Stomach (tissue), 8 donors: ENCODE measurements at regions not wholly inside any gene's neighbourhood (a gene's known extent, or its start where the extent isn't known, plus 50 kb on each side); places are given as distances from the start of the nearest gene placed in this dataset.

Experiments
- DNase-seq, 2 donors: peaks; one replicate each; pipeline versions ENCODE4 v3.0.0 to v3.0.0-alpha.2; 2013 to 2019
- H3K27ac ChIP-seq, 5 donors: fragments of 200-600 bp in 4 of 5; sonication (generic) in 4 of 5; one replicate each; pipeline ENCODE4 v1.5.1; 2013 to 2019; ENCODE audit warnings: mild to moderate bottlenecking in 1 of 5, moderate library complexity in 1 of 5
- H3K27me3 ChIP-seq, 3 donors: fragments of 200-600 bp; sonication (generic); one replicate each; pipeline ENCODE4 v1.5.1; 2017 to 2019; ENCODE audit warnings: mixed run types in 1 of 3
- H3K36me3 ChIP-seq, 4 donors: fragments of 200-600 bp; sonication (generic); 1 replicate in 3 of 4; 2 replicates in 1 of 4; pipeline ENCODE4 v1.5.1; 2016 to 2019
- H3K4me1 ChIP-seq, 4 donors: fragments of 200-600 bp; sonication (generic); one replicate each; pipeline ENCODE4 v1.5.1; 2016 to 2019
- H3K4me3 ChIP-seq, 4 donors: fragments of 200-600 bp; sonication (generic) in 3 of 4; one replicate each; pipeline ENCODE4 v1.5.1; 2016 to 2019; ENCODE audit warnings: mild to moderate bottlenecking in 1 of 4
- H3K9me3 ChIP-seq, 4 donors: fragments of 200-600 bp; sonication (generic); one replicate each; pipeline ENCODE4 v1.5.1; 2016 to 2019
- EP300 ChIP-seq: sonication (generic); formaldehyde crosslinking; IDR thresholded peaks from one replicate; pipeline ENCODE4 v1.6.1; 2017; ENCODE audit warnings: antibody characterized with exemption
- POLR2A ChIP-seq, 4 donors: fragments of 450-650 bp; IDR thresholded peaks; one replicate each; pipeline ENCODE4 v1.6.1; 2016; ENCODE audit warnings: antibody characterized with exemption in 4 of 4, control low read depth in 2 of 4, mild to moderate bottlenecking in 1 of 4, moderate library complexity in 1 of 4
- POLR2AphosphoS5 ChIP-seq, 3 donors: sonication (generic); formaldehyde crosslinking; IDR thresholded peaks; one replicate each; pipeline ENCODE4 v1.6.1; 2016; ENCODE audit warnings: antibody characterized with exemption in 3 of 3
- WGBS, 5 donors: extraction: QIAGEN DNeasy Blood & Tissue Kit in 3 of 5; methylation state at CpG; one replicate each; pipeline versions ENCODE4 v1.1.5 to v1.1.7; 2013 to 2018; 5-methylcytosine and 5-hydroxymethylcytosine counted together
- intact Hi-C: fragments of 100-400 bp; cut with DNase I; formaldehyde crosslinking; loops from one replicate; pipeline ENCODE4 v1.15.1; 2023; ENCODE audit warnings: low total_unique reads
- TF ChIP-seq, protein P1 (sequence below), 7 experiments: fragments of 450-650 bp in 4 of 7; fragments of 200-600 bp in 3 of 7; sonication (generic) in 3 of 7; IDR thresholded peaks; one replicate each; pipeline ENCODE4 v1.5.1; 2016 to 2019; ENCODE audit warnings: antibody characterized with exemption in 7 of 7, control low read depth in 2 of 7, mild to moderate bottlenecking in 1 of 7
- donor health status: healthy with polysubstance abuse.
- donor health status: Bipolar disorder and iron deficiency.
- donor health status: healthy.

DNA sequence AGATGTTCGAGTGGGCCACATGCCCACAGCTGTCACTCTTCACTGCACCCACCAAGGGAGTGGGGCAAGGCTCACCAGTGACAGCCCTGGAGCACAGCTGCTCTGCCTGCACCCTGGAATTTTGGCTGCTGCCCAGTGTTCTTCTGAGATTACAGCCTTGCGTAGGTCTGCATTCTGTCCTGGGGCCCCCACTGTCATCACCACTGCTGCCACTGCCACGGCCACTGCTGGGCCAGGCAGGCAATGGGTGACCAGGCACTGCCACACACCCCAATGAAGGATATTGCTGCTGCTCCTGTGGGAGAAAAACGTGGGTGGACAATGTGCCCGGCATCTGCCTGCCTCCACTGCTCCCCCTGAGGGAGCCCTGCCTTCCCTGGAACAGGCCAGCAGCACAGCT, 1717.0 kb downstream of the TP53TG3F start:
- no peaks in the 10 kb centered on the region for H3K36me3 ChIP-seq
- TF ChIP-seq, protein P1, sequence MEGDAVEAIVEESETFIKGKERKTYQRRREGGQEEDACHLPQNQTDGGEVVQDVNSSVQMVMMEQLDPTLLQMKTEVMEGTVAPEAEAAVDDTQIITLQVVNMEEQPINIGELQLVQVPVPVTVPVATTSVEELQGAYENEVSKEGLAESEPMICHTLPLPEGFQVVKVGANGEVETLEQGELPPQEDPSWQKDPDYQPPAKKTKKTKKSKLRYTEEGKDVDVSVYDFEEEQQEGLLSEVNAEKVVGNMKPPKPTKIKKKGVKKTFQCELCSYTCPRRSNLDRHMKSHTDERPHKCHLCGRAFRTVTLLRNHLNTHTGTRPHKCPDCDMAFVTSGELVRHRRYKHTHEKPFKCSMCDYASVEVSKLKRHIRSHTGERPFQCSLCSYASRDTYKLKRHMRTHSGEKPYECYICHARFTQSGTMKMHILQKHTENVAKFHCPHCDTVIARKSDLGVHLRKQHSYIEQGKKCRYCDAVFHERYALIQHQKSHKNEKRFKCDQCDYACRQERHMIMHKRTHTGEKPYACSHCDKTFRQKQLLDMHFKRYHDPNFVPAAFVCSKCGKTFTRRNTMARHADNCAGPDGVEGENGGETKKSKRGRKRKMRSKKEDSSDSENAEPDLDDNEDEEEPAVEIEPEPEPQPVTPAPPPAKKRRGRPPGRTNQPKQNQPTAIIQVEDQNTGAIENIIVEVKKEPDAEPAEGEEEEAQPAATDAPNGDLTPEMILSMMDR (IDR thresholded peaks at IDR 0.05), result no peak
- TF ChIP-seq POLR2AphosphoS5 (IDR thresholded peaks at IDR 0.05) (no peak), EP300 (no peak), POLR2A (IDR thresholded peaks at IDR 0.05) (no peak)
- intact Hi-C loops, result no loop called here
- peaks cover 0 to 42% (median 28%) of the 10 kb centered on the region in 4 donors for H3K9me3 ChIP-seq
- no peak overlapping the region for H3K4me3 ChIP-seq
- H3K27ac ChIP-seq, result no peak overlapping the region
- H3K4me1 ChIP-seq, result no peaks in the 10 kb centered on the region
- no peaks in the 10 kb centered on the region for H3K27me3 ChIP-seq
- WGBS, 5 donors, result 53 to 68% (median 63%) methylated on average over 4 to 5 of the region's 5 CpGs
- no peak for DNase-seq

DNA sequence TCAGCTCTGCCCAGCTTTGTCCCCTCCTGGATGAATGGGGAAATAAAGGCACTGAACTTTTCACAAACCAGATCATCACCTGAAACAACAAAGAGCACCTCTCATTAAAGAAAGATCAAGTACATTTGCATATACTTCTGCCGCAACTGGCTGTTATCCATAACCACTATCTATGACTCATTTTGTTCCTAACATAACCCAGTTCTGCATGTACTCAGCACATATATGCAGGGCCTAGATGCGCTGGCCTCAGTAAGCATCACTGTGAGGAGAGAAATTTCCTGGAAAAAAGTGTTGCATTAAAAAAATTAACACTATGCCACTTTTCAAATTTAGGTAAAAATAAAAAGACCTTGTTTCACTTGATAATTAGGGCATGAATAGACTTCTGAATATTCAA, 1718.4 kb downstream of the TP53TG3F start:
- H3K4me1 ChIP-seq, result no peaks in the 10 kb centered on the region
- H3K9me3 ChIP-seq, result peaks cover 0 to 42% (median 27%) of the 10 kb centered on the region in 4 donors
- no peak overlapping the region for H3K4me3 ChIP-seq
- intact Hi-C loops, result no loop called here
- no peaks in the 10 kb centered on the region for H3K36me3 ChIP-seq
- 61 to 70% (median 66%) methylated on average over 2 of the region's 2 CpGs for WGBS, 5 donors
- no peaks in the 10 kb centered on the region for H3K27me3 ChIP-seq
- TF ChIP-seq POLR2A (IDR thresholded peaks at IDR 0.05), result no peak
- TF ChIP-seq, protein P1 (IDR thresholded peaks at IDR 0.05), result no peak
- TF ChIP-seq EP300, result no peak
- TF ChIP-seq POLR2AphosphoS5 (IDR thresholded peaks at IDR 0.05), result no peak
- DNase-seq, result no peak
- H3K27ac ChIP-seq, result no peak overlapping the region

DNA sequence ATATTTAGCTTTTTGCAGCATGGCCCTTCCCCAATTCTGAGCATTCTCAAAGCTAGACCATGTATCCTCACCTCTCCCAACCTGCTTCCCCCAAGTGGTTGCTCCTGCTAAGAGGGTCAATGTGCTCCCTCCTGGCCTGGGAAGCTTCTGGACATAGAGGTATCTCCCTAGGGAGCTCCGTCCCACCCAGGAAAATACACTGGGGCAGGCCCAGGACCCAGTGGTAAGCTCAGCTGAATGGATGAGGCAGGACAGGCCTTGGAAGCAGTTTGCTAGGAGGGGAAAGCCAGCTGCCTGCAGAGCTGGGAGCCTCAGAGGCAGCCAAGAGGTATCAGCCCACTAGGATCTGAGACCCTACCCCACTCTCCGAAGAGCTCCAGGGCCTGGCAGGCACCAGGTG, 1721.6 kb downstream of the TP53TG3F start:
- intact Hi-C loops, result no loop called here
- WGBS, 5 donors, result 55 to 86% (median 62%) methylated on average over 2 of the region's 2 CpGs
- Histone ChIP-seq H3K4me1 (no peaks in the 10 kb centered on the region), H3K27me3 (no peaks in the 10 kb centered on the region), H3K4me3 (no peak overlapping the region), H3K36me3 (no peaks in the 10 kb centered on the region), H3K9me3 (peaks cover 0 to 52% (median 32%) of the 10 kb centered on the region in 4 donors), H3K27ac (no peak overlapping the region)
- TF ChIP-seq POLR2AphosphoS5 (IDR thresholded peaks at IDR 0.05), result no peak
- TF ChIP-seq, protein P1 (IDR thresholded peaks at IDR 0.05), result no peak
- no peak for TF ChIP-seq POLR2A (IDR thresholded peaks at IDR 0.05)
- no peak for TF ChIP-seq EP300
- no peak for DNase-seq

DNA sequence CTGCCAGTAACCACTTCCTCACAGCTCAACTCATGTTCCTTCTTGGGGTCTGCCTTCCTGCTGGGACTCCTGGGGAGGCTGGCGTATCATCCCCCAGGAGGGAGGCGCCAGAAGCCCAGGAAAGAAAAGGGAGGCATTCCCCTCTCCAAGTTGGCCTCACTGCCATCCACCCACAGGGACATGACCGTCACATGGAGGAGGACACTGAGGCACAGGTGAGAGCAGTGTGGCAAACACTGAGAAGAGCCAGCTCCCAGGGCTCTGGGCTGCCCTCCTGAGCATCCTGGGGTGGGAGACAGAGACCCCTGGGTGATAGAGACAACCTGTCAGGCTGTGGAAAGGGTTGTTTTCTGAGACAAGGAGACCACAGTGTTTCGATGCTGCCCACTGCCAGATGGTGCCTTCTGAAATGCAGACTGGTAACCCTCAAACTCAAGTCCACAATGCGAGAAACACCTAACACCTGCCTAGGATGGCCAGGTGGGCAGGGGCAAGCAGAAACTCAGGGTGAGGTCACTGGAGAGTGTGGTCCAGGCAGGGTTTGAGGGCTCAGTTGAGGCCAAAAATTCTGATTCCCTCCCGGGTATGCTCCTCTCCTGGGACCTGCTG, 1722.1 kb downstream of the TP53TG3F start:
- WGBS, 5 donors, result 45 to 75% (median 53%) methylated on average over 3 to 6 of the region's 6 CpGs
- Histone ChIP-seq H3K4me1 (no peaks in the 10 kb centered on the region), H3K4me3 (no peak overlapping the region), H3K9me3 (peaks cover 0 to 53% (median 35%) of the 10 kb centered on the region in 4 donors), H3K27ac (no peak overlapping the region), H3K27me3 (no peaks in the 10 kb centered on the region), H3K36me3 (no peaks in the 10 kb centered on the region)
- intact Hi-C loops, result no loop called here
- no peak for DNase-seq
- TF ChIP-seq POLR2A (IDR thresholded peaks at IDR 0.05) (no peak), EP300 (no peak), POLR2AphosphoS5 (IDR thresholded peaks at IDR 0.05) (no peak)
- TF ChIP-seq, protein P1 (IDR thresholded peaks at IDR 0.05), result no peak
